ENCODE measurements at regions not wholly inside any gene's neighbourhood (a gene's known extent, or its start where the extent isn't known, plus 50 kb on each side); places are given as distances from the start of the nearest gene placed in this dataset.

- TF ChIP-seq CTCF (IDR thresholded peaks at IDR 0.05; ENCODE audit: poor library complexity), result no peak
- TF ChIP-seq EZH2phosphoT487 (IDR thresholded peaks at IDR 0.05; ENCODE audit: low read depth, severe bottlenecking, unreplicated experiment), result no peak
- no peak for TF ChIP-seq EZH2 (IDR thresholded peaks at IDR 0.05; ENCODE audit: borderline replicate concordance)
Observed at GRCh38 chr12:131542351-131542750, 168.5 kb upstream of the SFSWAP start.
